ENCODE measurements at regions not wholly inside any gene's neighbourhood (a gene's known extent, or its start where the extent isn't known, plus 50 kb on each side); places are given as distances from the start of the nearest gene placed in this dataset.

DNA sequence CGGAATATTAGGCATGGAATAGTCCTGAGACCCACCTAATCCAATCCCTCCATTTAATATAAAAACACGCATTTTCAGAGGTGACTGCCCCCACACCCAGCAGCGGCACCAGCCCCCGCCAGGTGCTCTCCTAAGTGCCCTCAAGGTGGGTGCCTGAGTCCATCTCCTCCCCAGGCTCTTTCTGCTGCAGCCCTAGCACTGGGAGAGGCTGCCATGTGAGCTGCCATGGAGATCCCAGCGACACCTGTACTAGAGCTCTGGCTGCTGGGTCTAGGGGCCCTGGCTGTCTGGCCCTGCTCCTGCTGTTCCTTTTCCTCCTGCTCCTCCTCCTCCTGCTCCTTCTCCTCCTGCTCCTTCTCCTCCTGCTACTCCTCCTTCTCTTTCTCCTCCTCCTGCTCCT is 191.1 kb upstream of the BMPER start (continued):
- TF ChIP-seq, protein P1, sequence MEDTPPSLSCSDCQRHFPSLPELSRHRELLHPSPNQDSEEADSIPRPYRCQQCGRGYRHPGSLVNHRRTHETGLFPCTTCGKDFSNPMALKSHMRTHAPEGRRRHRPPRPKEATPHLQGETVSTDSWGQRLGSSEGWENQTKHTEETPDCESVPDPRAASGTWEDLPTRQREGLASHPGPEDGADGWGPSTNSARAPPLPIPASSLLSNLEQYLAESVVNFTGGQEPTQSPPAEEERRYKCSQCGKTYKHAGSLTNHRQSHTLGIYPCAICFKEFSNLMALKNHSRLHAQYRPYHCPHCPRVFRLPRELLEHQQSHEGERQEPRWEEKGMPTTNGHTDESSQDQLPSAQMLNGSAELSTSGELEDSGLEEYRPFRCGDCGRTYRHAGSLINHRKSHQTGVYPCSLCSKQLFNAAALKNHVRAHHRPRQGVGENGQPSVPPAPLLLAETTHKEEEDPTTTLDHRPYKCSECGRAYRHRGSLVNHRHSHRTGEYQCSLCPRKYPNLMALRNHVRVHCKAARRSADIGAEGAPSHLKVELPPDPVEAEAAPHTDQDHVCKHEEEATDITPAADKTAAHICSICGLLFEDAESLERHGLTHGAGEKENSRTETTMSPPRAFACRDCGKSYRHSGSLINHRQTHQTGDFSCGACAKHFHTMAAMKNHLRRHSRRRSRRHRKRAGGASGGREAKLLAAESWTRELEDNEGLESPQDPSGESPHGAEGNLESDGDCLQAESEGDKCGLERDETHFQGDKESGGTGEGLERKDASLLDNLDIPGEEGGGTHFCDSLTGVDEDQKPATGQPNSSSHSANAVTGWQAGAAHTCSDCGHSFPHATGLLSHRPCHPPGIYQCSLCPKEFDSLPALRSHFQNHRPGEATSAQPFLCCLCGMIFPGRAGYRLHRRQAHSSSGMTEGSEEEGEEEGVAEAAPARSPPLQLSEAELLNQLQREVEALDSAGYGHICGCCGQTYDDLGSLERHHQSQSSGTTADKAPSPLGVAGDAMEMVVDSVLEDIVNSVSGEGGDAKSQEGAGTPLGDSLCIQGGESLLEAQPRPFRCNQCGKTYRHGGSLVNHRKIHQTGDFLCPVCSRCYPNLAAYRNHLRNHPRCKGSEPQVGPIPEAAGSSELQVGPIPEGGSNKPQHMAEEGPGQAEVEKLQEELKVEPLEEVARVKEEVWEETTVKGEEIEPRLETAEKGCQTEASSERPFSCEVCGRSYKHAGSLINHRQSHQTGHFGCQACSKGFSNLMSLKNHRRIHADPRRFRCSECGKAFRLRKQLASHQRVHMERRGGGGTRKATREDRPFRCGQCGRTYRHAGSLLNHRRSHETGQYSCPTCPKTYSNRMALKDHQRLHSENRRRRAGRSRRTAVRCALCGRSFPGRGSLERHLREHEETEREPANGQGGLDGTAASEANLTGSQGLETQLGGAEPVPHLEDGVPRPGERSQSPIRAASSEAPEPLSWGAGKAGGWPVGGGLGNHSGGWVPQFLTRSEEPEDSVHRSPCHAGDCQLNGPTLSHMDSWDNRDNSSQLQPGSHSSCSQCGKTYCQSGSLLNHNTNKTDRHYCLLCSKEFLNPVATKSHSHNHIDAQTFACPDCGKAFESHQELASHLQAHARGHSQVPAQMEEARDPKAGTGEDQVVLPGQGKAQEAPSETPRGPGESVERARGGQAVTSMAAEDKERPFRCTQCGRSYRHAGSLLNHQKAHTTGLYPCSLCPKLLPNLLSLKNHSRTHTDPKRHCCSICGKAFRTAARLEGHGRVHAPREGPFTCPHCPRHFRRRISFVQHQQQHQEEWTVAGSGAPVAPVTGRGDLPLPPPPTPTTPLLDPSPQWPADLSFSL (CRISPR knock-in tag; IDR thresholded peaks at IDR 0.05): no peak
- TF ChIP-seq NFATC3 (CRISPR knock-in tag; IDR thresholded peaks at IDR 0.05): no peak
- no peak for TF ChIP-seq ZNF619 (CRISPR knock-in tag; IDR thresholded peaks at IDR 0.05)
- no peak for TF ChIP-seq MYNN (CRISPR knock-in tag; IDR thresholded peaks at IDR 0.05; ENCODE audit: low read depth)
- TF ChIP-seq, protein P2, sequence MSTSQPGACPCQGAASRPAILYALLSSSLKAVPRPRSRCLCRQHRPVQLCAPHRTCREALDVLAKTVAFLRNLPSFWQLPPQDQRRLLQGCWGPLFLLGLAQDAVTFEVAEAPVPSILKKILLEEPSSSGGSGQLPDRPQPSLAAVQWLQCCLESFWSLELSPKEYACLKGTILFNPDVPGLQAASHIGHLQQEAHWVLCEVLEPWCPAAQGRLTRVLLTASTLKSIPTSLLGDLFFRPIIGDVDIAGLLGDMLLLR (CRISPR knock-in tag; IDR thresholded peaks at IDR 0.05): no peak

Measured in HepG2 (cell line).